ENCODE measurements at regions not wholly inside any gene's neighbourhood (a gene's known extent, or its start where the extent isn't known, plus 50 kb on each side); places are given as distances from the start of the nearest gene placed in this dataset.

DNA sequence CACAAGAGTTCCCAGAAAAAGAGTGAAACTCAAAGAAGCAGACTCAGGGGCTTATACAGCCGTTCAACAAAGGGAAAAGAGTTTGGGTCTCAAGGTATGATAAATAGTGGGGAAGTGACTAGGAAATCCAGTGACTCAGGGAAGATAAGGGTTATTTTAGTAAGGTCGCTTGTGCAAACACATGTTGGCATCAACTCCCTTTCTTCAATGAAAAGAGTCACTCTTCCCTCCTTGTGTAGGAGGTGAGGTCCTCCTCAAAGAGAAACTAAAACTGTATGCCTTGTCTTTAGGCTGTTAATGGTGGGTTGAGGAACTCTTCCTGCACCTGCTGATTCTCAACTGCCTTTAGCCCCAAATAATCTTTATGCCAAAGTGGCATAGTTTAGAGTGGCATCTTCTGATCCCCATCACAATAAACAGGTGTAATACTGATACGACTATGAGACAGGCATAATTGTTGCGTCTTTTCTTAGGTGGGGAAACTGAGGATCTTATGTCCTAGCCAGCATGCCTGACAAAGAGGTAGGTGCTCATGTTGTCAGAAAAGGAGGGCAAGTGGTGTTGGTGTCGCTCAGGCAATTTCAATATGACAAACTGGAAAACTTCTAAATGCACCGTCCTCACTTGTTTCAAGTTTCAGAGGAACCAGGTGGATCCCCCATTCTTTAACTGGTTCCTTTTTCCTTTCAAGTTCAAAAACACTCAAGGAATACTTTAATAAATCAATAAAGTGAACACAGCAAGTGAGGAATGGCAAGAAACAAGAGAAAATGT, 294.1 kb upstream of the RUNX1 start:
- TF ChIP-seq, protein P1, sequence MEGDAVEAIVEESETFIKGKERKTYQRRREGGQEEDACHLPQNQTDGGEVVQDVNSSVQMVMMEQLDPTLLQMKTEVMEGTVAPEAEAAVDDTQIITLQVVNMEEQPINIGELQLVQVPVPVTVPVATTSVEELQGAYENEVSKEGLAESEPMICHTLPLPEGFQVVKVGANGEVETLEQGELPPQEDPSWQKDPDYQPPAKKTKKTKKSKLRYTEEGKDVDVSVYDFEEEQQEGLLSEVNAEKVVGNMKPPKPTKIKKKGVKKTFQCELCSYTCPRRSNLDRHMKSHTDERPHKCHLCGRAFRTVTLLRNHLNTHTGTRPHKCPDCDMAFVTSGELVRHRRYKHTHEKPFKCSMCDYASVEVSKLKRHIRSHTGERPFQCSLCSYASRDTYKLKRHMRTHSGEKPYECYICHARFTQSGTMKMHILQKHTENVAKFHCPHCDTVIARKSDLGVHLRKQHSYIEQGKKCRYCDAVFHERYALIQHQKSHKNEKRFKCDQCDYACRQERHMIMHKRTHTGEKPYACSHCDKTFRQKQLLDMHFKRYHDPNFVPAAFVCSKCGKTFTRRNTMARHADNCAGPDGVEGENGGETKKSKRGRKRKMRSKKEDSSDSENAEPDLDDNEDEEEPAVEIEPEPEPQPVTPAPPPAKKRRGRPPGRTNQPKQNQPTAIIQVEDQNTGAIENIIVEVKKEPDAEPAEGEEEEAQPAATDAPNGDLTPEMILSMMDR (conservative IDR thresholded peaks at IDR 0.05; ENCODE audit: low read length), result no peak
- TF ChIP-seq EZH2phosphoT487 (IDR thresholded peaks at IDR 0.05; ENCODE audit: borderline replicate concordance), result no peak
